Activated CD4-positive, alpha-beta T cell treated with anti-CD3 and anti-CD28 coated beads, Interleukin-10, Interleukin-2, amounts not matched to agents 100 ng/mL and 50 ng/mL, durations not matched to agents 16 hours and 8 hours (primary cell): ENCODE measurements at regions not wholly inside any gene's neighbourhood (a gene's known extent, or its start where the extent isn't known, plus 50 kb on each side); places are given as distances from the start of the nearest gene placed in this dataset.

Experiments
- DNase-seq: peaks from one replicate; pipeline ENCODE4 v3.0.0-alpha.2; 2020

- DNase-seq: no peak
Measured at GRCh38 chr14:51780741-51781140, 79.7 kb upstream of the GNG2 start.

GRCh38 chr14:51781381-51781780 is 79.0 kb upstream of the GNG2 start:
- DNase-seq: no peak

GRCh38 chr14:51782435-51782834 is 78.0 kb upstream of the GNG2 start:
- no peak for DNase-seq

GRCh38 chr14:51783765-51784164 is 76.6 kb upstream of the GNG2 start:
- peak; percentile 41 for DNase-seq

- DNase-seq: no peak
Measured at GRCh38 chr14:51784466-51784865, 75.9 kb upstream of the GNG2 start.

- DNase-seq: no peak
Measured at GRCh38 chr14:51786227-51786626, 74.2 kb upstream of the GNG2 start.

- DNase-seq: no peak
Measured at GRCh38 chr14:51787352-51787751, 73.1 kb upstream of the GNG2 start.

GRCh38 chr14:51789114-51789513 is 71.3 kb upstream of the GNG2 start:
- no peak for DNase-seq

- no peak for DNase-seq
Measured at GRCh38 chr14:51789596-51789995, 70.8 kb upstream of the GNG2 start.

- no peak for DNase-seq
Measured at GRCh38 chr14:51792809-51793208, 67.6 kb upstream of the GNG2 start.

- no peak for DNase-seq
Measured at GRCh38 chr14:51805541-51805940, 54.9 kb upstream of the GNG2 start.

GRCh38 chr14:51806026-51807023 is 54.1 kb upstream of the GNG2 start:
- no peak for DNase-seq

GRCh38 chr14:51807356-51807755 is 53.1 kb upstream of the GNG2 start:
- DNase-seq: no peak
